ENCODE measurements at regions not wholly inside any gene's neighbourhood (a gene's known extent, or its start where the extent isn't known, plus 50 kb on each side); places are given as distances from the start of the nearest gene placed in this dataset.
A peak's percentile ranks its signal among the peaks of the same experiment; 100 is the strongest.

DNA sequence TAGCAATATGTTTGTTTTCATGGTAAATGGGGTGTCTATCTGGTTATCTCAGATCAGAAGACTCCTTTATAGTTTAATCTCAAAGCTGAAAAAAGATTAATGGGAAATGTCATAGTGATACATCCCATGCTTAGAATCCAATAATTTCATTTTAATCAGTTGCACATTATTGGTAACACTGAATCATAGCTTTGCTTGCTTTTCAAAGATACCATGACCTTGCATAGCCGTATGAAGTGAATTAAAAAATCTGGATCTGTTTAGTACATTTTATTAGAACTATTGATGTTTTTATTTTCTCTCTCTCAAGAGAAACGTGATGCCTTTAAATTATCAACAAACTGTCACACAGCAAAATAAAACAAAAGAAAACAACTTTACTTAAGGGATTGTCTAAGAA is 506.7 kb upstream of the SGO1 start:
- no peak overlapping the region for H2AFZ ChIP-seq (ENCODE audit: low read length)
- TF ChIP-seq, protein P1, sequence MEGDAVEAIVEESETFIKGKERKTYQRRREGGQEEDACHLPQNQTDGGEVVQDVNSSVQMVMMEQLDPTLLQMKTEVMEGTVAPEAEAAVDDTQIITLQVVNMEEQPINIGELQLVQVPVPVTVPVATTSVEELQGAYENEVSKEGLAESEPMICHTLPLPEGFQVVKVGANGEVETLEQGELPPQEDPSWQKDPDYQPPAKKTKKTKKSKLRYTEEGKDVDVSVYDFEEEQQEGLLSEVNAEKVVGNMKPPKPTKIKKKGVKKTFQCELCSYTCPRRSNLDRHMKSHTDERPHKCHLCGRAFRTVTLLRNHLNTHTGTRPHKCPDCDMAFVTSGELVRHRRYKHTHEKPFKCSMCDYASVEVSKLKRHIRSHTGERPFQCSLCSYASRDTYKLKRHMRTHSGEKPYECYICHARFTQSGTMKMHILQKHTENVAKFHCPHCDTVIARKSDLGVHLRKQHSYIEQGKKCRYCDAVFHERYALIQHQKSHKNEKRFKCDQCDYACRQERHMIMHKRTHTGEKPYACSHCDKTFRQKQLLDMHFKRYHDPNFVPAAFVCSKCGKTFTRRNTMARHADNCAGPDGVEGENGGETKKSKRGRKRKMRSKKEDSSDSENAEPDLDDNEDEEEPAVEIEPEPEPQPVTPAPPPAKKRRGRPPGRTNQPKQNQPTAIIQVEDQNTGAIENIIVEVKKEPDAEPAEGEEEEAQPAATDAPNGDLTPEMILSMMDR (conservative IDR thresholded peaks at IDR 0.05 in 1 of 2, IDR thresholded peaks at IDR 0.05 in 1 of 2; ENCODE audit: low read depth in 1 of 2, low read length in 2 of 2) = no peak
- TF ChIP-seq EZH2 (IDR thresholded peaks at IDR 0.05; ENCODE audit: low read length, missing control alignments) = no peak
- no peak overlapping the region for H3K4me3 ChIP-seq (replicated peaks in 1 of 4; ENCODE audit: control extremely low read depth in 1 of 4, insufficient read depth in 1 of 4, low read depth in 3 of 4, low read length in 4 of 4)
- DNase-seq (ENCODE audit: low read depth in 2 of 2) = no peak
- H3K9me3 ChIP-seq (ENCODE audit: control insufficient read depth, insufficient read depth, low read depth, low read length) = no peaks in the 10 kb centered on the region
- H3K4me1 ChIP-seq (ENCODE audit: control insufficient read depth, extremely low read depth, insufficient read depth, low read length) = no peaks in the 10 kb centered on the region
- no peak overlapping the region for H3K4me2 ChIP-seq (ENCODE audit: extremely low read depth, insufficient read depth, low read length)
- no peaks in the 10 kb centered on the region for H4K20me1 ChIP-seq (ENCODE audit: control insufficient read depth, extremely low read depth, insufficient read depth, low read length)
- no peaks in the 10 kb centered on the region for H3K27me3 ChIP-seq (ENCODE audit: control insufficient read depth, insufficient read depth, low read length)
- no peak overlapping the region for H3K27ac ChIP-seq (ENCODE audit: insufficient read depth, low read length)
- no peaks in the 10 kb centered on the region for H3K36me3 ChIP-seq (ENCODE audit: control insufficient read depth, insufficient read depth, low read length)
- H3K9ac ChIP-seq (ENCODE audit: insufficient read depth, low read length) = no peak overlapping the region
- no peaks in the 10 kb centered on the region for H3K79me2 ChIP-seq (ENCODE audit: control insufficient read depth, insufficient read depth, low read length)

DNA sequence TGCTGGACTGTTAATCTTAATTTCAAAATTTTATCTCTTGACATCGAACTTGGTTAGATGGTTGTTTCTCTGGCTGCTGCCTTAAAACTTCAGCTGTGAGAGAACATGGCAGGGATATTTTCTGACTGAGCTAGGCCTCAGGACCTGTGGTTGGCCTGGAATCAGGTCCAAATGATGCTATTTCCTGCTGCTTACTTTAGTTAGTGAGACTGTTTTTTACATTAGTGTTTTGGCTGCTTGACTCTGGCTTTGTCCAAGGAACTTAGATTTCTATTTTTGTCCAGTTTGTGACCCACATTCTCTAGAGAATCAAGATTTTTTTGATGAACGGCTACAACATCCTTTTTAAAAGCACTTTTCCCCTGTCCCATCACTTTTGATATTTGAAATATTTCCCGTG is 497.9 kb upstream of the SGO1 start:
- DNase-seq (ENCODE audit: low read depth in 2 of 2) = peak; percentile 41 to 92
- H3K79me2 ChIP-seq (ENCODE audit: control insufficient read depth, insufficient read depth, low read length) = no peaks in the 10 kb centered on the region
- no peak overlapping the region for H3K27ac ChIP-seq (ENCODE audit: insufficient read depth, low read length)
- no peak overlapping the region for H3K4me2 ChIP-seq (ENCODE audit: extremely low read depth, insufficient read depth, low read length)
- H2AFZ ChIP-seq (ENCODE audit: low read length) = peak overlapping the region; percentile 53
- no peak overlapping the region for H3K9ac ChIP-seq (ENCODE audit: insufficient read depth, low read length)
- no peaks in the 10 kb centered on the region for H3K9me3 ChIP-seq (ENCODE audit: control insufficient read depth, insufficient read depth, low read depth, low read length)
- no peaks in the 10 kb centered on the region for H3K36me3 ChIP-seq (ENCODE audit: control insufficient read depth, insufficient read depth, low read length)
- TF ChIP-seq EZH2 (IDR thresholded peaks at IDR 0.05; ENCODE audit: low read length, missing control alignments) = no peak
- TF ChIP-seq, protein P1 (conservative IDR thresholded peaks at IDR 0.05 in 1 of 2, IDR thresholded peaks at IDR 0.05 in 1 of 2; ENCODE audit: low read depth in 1 of 2, low read length in 2 of 2) = no peak
- no peaks in the 10 kb centered on the region for H3K4me1 ChIP-seq (ENCODE audit: control insufficient read depth, extremely low read depth, insufficient read depth, low read length)
- H3K27me3 ChIP-seq (ENCODE audit: control insufficient read depth, insufficient read depth, low read length) = no peaks in the 10 kb centered on the region
- no peak overlapping the region for H3K4me3 ChIP-seq (replicated peaks in 1 of 4; ENCODE audit: control extremely low read depth in 1 of 4, insufficient read depth in 1 of 4, low read depth in 3 of 4, low read length in 4 of 4)
- no peaks in the 10 kb centered on the region for H4K20me1 ChIP-seq (ENCODE audit: control insufficient read depth, extremely low read depth, insufficient read depth, low read length)

DNA sequence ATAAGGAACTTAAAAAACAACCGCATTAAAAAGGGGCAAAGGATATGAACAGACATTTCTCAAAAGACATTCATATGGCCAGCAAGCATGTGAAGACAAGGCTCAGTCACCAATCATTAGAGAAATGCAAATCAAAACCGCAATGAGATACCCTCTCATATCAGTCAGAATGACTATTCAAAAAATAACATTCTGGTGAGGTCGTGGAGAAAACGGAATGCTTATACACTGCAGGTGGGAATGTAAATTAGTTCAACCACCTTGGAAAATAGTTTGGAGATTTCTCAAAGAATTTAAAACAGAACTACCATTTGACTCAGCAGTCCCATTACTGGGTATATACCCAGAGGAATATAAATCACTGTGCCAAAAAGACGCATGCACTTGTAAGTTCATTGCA is 496.6 kb upstream of the SGO1 start:
- no peaks in the 10 kb centered on the region for H3K27me3 ChIP-seq (ENCODE audit: control insufficient read depth, insufficient read depth, low read length)
- H3K9me3 ChIP-seq (ENCODE audit: control insufficient read depth, insufficient read depth, low read depth, low read length) = no peaks in the 10 kb centered on the region
- no peak overlapping the region for H3K27ac ChIP-seq (ENCODE audit: insufficient read depth, low read length)
- H3K36me3 ChIP-seq (ENCODE audit: control insufficient read depth, insufficient read depth, low read length) = no peaks in the 10 kb centered on the region
- H3K4me1 ChIP-seq (ENCODE audit: control insufficient read depth, extremely low read depth, insufficient read depth, low read length) = no peaks in the 10 kb centered on the region
- H4K20me1 ChIP-seq (ENCODE audit: control insufficient read depth, extremely low read depth, insufficient read depth, low read length) = no peaks in the 10 kb centered on the region
- no peaks in the 10 kb centered on the region for H3K79me2 ChIP-seq (ENCODE audit: control insufficient read depth, insufficient read depth, low read length)
- H2AFZ ChIP-seq (ENCODE audit: low read length) = no peak overlapping the region
- no peak overlapping the region for H3K4me2 ChIP-seq (ENCODE audit: extremely low read depth, insufficient read depth, low read length)
- DNase-seq (ENCODE audit: low read depth in 2 of 2) = peak in 1 of 2 donors; percentile 92
- no peak overlapping the region for H3K9ac ChIP-seq (ENCODE audit: insufficient read depth, low read length)
- no peak overlapping the region for H3K4me3 ChIP-seq (replicated peaks in 1 of 4; ENCODE audit: control extremely low read depth in 1 of 4, insufficient read depth in 1 of 4, low read depth in 3 of 4, low read length in 4 of 4)
- no peak for TF ChIP-seq EZH2 (IDR thresholded peaks at IDR 0.05; ENCODE audit: low read length, missing control alignments)
- TF ChIP-seq, protein P1 (conservative IDR thresholded peaks at IDR 0.05 in 1 of 2, IDR thresholded peaks at IDR 0.05 in 1 of 2; ENCODE audit: low read depth in 1 of 2, low read length in 2 of 2) = no peak

Data from fibroblast of lung (primary cell).